SHP77 treated with DMSO at 0.1 percent for 48 hours (cell line): ENCODE measurements at regions not wholly inside any gene's neighbourhood (a gene's known extent, or its start where the extent isn't known, plus 50 kb on each side); places are given as distances from the start of the nearest gene placed in this dataset.

Experiments used
- DNase-seq: peaks from one replicate; lab custom pipeline; 2025; lab: John Stamatoyannopoulos, UW

- no peak for DNase-seq
Observed at GRCh38 chr4:163764569-163764968, 270.1 kb downstream of the TMA16 start.

- DNase-seq, result no peak
Observed at GRCh38 chr4:163768014-163768413, 273.5 kb downstream of the TMA16 start.

- no peak for DNase-seq
Observed at GRCh38 chr4:163772238-163772637, 277.7 kb downstream of the TMA16 start.

- no peak for DNase-seq
Observed at GRCh38 chr4:163773940-163774339, 279.4 kb downstream of the TMA16 start.

DNA sequence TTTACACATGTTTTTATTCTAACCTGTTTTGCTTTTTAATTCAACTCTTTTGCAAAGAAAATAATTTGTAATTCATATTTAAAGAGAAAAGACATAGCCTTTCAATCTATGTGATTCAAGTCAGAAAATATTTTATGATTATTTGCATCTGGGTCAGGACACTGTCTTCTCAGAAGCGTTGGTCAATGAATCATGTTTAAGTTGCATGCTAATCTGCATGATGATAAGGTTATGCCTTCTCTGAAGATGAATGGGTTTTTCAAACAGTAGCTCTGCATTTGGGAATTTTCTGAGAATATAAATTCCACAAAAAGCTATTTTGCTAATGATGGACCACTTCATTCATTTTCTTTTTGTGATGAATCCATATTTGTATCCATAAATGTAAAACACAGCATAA, 282.5 kb downstream of the TMA16 start:
- DNase-seq, result no peak

DNA sequence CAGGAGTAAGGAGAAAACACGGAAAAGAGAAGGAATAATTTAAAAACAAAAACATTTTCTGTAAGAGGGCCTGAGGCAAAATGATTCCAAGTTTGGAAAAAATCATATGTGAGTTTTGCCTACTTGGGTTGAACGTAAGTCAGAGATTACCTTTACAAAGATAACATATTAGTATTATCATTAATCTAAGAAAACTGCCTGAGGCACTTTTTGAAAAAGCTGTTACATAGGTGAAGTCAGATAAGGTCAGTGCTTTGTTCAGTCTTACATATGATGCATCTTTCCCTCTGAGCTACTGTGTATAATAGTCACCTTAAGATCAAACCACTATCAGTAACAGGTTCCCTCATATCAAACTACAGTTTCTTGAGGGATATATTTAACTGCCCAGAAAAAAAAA, 287.2 kb downstream of the TMA16 start:
- DNase-seq, result no peak

DNA sequence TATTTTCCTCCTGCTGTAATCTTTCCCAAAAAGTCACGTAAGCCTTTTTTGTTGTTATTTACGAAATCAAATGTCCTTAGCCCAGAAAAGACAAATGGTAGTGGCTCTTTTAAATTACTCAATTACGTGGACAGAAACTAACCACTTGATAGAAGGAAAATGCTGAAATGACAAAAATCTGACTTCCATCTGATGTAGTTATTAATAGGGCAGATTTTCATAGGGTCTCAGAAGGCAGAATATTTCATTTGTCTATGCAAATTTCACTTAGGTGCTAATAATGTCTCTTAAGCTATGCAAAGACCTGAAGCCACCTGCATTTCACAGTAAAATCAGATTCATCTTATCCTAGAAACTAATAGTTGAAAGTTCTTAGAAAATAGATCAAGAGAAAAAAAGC, 295.7 kb downstream of the TMA16 start:
- no peak for DNase-seq

GRCh38 chr4:163795885-163796284, 301.4 kb downstream of the TMA16 start:
- no peak for DNase-seq

DNA sequence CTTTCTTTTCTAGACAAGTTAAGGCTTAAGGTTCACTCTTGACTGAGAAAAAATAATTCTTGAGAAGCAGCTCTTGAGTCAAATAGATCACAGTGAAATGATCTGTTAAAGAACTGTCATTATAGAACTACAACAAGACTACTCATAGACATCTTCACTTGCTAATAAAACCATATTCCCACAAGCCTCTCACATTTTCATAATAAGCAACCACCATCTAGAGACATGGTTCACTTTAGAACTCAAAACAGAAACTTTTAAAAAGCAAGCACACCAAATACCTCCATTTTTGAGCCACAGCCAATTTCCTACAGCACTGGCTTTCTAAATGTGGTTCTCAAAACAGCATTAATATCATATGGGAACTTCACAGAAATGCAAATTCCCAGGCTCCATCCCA, 309.5 kb downstream of the TMA16 start:
- DNase-seq, result no peak

DNA sequence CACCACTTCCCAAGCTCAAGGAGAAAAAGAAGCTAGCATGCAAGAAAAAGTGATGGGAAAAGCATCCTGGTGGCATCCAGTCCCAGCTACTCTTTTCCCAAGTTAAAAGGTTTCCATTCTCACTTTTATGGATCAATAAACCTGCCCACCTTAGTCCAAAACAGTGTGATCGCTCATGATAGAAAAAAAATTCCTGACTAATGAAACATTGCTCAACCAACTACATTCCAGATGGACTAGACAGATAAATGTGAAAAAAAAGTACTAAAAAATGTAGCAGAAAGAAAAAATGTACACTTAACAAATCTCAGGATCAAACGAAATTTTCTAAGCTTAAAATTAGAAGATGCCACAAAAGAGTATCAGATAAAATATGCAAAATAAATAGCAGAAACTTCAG, 312.2 kb downstream of the TMA16 start:
- DNase-seq, result no peak

DNA sequence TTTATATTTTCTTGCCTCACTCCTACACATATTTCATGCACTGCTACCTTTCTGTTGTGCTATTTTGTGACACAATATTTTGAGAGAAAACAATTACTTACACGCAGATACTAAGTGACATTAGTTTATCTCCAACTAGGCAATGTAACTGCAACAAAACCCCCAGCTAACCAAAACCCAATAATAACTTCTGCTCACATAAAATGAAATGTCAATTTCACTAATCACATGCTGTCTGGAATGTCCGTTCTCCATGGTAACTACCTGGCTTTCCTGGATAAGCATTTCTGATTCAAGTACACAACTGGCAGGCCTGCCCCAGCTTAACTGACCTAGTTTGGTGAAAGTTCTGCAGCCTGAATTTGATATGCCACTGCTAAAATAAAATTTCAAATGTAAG, 313.5 kb downstream of the TMA16 start:
- DNase-seq, result no peak

- DNase-seq, result no peak
Observed at GRCh38 chr4:163810755-163811154, 316.3 kb downstream of the TMA16 start.

GRCh38 chr4:163815776-163816175, 321.3 kb downstream of the TMA16 start:
- no peak for DNase-seq

GRCh38 chr4:163816494-163816893, 322.0 kb downstream of the TMA16 start:
- DNase-seq, result no peak

- no peak for DNase-seq
Observed at GRCh38 chr4:163818673-163819072, 324.2 kb downstream of the TMA16 start.

DNA sequence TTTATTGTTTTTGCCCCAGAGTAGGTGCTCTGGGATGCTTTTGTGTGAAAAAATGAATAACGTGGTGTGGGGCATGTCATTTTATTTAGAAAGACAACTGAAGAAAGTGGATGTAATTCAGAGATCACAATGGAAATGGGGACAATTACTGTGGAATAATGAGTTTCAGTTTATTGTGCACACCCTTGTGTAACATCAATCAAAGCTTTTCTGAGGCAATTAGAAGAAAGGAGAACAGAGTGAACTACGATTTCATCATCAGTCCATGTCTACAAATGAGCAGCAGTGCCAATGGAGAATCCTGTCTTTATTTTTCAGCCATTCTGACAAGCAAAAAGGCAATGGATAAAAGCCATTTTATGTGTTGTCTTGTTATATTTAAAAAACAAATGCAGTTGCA, 339.2 kb downstream of the TMA16 start:
- DNase-seq, result no peak

GRCh38 chr4:163846008-163846407, 351.5 kb downstream of the TMA16 start:
- DNase-seq, result no peak

- DNase-seq, result no peak
Observed at GRCh38 chr4:163852246-163852645, 357.8 kb downstream of the TMA16 start.

- no peak for DNase-seq
Observed at GRCh38 chr4:163857903-163858302, 363.4 kb downstream of the TMA16 start.

- no peak for DNase-seq
Observed at GRCh38 chr4:163858515-163858914, 364.0 kb downstream of the TMA16 start.

GRCh38 chr4:163863082-163863481, 368.6 kb downstream of the TMA16 start:
- no peak for DNase-seq

DNA sequence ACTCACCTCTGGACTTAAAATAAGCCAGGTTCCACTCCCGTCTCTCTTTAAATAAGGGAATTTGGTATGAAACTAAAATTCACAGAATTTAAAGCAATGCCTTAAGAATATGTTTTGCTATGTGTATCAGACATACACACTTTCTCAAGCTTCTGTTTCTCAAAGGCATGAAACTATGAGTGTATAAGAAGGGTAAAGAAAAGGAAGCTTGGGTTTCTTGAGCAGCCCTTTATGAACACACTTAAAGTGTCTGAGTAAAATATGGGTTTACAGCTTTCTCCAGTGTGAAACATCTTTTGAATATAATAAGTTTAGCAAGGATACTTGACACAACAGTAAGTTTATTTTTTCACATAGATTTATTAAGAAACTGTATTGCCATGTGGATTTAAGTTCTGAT, 370.5 kb downstream of the TMA16 start:
- no peak for DNase-seq

GRCh38 chr4:163866728-163867315, 372.3 kb downstream of the TMA16 start:
- DNase-seq, result no peak

DNA sequence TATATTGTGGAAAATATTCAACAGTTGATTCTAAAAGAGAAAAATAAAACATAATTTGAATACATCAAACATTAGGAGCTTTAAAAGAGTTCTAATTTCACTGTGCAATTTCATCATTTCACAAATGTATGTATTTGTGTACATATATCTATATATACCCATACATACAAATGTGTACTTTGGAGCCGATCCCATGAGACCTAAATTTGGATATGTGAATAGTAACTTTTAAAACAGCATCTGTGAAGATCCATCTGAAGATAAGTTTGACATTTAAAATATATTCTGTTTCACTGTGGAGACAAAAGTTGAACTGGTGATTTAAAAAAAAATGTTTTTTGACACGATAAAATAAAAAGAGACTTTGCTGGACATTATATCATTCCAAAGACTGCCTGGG, 374.0 kb downstream of the TMA16 start:
- DNase-seq, result no peak

- no peak for DNase-seq
Observed at GRCh38 chr4:163871078-163871477, 376.6 kb downstream of the TMA16 start.
